ENCODE measurements at regions not wholly inside any gene's neighbourhood (a gene's known extent, or its start where the extent isn't known, plus 50 kb on each side); places are given as distances from the start of the nearest gene placed in this dataset.
"Not testable (repeated sequence)": the region's sequence is repeated elsewhere in the genome, so short reads cannot be mapped to it uniquely, and the experiment has no call there.

- in situ Hi-C loops (cut with MboI; ENCODE audit: low sequenced_read_pairs), result no loop called here
Measured at GRCh38 chr21:35713914-35714313, 346.4 kb downstream of the SETD4 start.

GRCh38 chr21:35711661-35712060, 348.7 kb downstream of the SETD4 start:
- in situ Hi-C loops (cut with MboI; ENCODE audit: low sequenced_read_pairs), result no loop called here

- in situ Hi-C loops (cut with MboI; ENCODE audit: low sequenced_read_pairs), result no loop called here
Measured at GRCh38 chr21:35711213-35711612, 349.1 kb downstream of the SETD4 start.

GRCh38 chr21:35709990-35710389, 350.3 kb downstream of the SETD4 start:
- in situ Hi-C loops (cut with MboI; ENCODE audit: low sequenced_read_pairs), result not testable (repeated sequence)

DNA sequence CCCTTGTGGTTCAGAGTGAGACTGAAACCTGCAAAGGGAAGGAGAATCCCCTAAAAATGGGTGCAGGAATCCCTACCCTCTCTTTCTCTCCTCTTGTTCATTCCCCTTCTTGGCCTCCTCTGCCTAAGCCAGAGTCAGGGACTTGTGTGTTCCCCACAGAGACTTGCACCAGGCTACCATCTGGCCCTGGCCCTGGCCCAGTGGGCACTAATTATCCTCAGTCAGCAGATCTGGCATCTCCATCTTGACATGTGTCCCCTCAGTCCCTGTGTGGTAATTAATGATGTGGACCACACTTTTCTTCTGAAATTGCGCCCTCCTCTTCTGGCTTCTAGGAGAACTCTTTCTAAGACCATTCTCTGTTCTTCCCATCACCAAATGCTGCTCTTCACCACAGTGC, 354.4 kb downstream of the SETD4 start:
- in situ Hi-C loops (cut with MboI; ENCODE audit: low sequenced_read_pairs), result no loop called here

GRCh38 chr21:35705237-35705887, 355.0 kb downstream of the SETD4 start:
- in situ Hi-C loops (cut with MboI; ENCODE audit: low sequenced_read_pairs), result no loop called here

DNA sequence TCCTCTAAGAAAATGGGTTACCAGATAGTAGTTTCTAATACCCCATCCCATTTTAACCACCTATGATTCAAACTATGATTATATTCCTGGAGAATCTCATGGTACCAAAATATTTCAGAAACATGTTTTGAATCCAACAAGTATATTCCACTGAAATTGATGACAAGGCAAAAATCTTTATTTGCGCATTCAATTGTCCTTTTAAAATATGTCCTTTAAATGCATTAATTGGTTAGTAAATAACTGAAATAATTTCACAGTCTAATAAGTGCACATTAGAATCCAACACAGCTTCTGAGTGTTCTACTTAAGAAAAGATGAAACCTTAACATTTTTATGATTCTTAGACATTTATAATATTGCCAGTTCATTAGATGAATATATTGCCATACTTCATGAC, 356.6 kb downstream of the SETD4 start:
- in situ Hi-C loops (cut with MboI; ENCODE audit: low sequenced_read_pairs), result no loop called here

DNA sequence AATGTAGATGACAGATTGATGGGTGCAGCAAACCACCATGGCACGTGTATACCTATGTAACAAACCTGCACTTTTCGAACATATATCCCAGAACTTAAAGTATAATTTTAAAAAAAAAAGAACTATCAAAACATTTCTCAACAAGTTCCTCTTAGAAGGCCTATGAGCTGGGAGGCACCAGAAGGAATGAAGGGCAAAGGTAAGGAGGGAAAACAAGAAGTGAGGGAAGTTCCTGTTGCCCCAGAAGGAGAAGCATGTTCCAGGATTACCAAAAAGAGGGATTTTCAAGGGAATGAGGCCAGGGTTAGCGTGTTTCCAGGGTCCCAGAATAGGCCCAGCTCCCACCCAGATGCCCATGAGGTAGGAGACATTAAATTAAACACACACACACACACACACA, 361.0 kb downstream of the SETD4 start:
- in situ Hi-C loops (cut with MboI; ENCODE audit: low sequenced_read_pairs), result no loop called here

GRCh38 chr21:35697321-35697808, 363.0 kb downstream of the SETD4 start:
- in situ Hi-C loops (cut with MboI; ENCODE audit: low sequenced_read_pairs), result no loop called here

GRCh38 chr21:35696644-35697043, 363.7 kb downstream of the SETD4 start:
- in situ Hi-C loops (cut with MboI; ENCODE audit: low sequenced_read_pairs), result no loop called here

DNA sequence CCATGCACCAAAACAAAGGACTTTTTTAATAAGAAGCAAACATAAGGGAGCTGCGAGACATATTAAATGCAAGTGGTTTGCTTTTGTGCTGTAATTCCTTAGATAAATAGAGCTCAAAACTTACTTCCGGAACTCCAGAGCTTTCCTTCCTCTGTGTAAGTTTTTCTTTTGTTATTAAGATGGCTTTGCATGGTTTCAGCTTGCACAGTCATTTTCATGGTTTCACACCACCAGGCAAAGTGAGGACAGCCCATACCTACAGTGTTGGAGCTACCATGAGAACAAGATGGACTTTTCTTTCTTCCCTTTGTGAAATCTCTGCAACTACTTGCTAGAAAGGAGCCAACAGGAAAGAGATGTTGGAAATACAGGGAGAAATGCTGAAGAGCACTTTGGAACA, 368.0 kb downstream of the SETD4 start:
- in situ Hi-C loops (cut with MboI; ENCODE audit: low sequenced_read_pairs), result no loop called here

DNA sequence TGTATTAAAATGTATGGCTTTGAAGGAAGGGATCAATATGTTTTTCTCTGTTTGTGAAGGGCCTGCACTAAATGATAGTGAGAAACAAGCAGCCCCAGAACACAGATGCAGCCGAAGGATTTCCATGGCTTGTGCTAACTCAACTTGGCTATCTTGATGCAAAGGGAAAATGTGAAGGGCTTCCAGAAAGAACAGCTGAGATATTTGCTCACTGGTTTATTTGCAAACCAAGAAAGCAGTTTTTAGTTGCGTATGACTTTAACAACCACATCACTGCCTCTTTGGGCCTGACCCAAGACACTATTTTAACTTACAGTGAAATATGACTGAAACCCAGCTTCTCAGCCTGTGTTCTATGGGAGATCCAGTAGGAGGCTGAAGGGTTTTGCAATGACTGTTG, 369.9 kb downstream of the SETD4 start:
- in situ Hi-C loops (cut with MboI; ENCODE audit: low sequenced_read_pairs), result no loop called here

DNA sequence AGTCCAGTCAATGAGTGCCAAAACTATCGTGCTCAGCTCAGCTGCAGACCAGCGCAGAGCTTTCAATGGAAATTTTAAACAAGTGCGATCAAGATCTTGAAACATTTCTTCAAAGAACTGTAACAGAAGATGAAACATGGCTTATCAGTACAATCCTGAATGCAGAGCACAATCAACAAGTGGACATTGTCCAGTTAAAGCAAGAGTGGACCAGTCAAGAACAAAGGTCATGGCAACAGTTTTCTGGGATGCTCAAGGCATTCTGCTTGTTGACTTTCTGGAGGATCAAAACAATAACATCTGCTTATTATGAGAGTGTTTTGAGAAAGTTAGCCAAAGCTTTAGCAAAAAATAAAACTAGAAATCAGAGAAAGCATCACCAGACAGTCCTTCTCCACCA, 374.2 kb downstream of the SETD4 start:
- in situ Hi-C loops (cut with MboI; ENCODE audit: low sequenced_read_pairs), result no loop called here

- in situ Hi-C loops (cut with MboI; ENCODE audit: low sequenced_read_pairs), result no loop called here
Measured at GRCh38 chr21:35683664-35684304, 376.5 kb downstream of the SETD4 start.

- in situ Hi-C loops (cut with MboI; ENCODE audit: low sequenced_read_pairs), result no loop called here
Measured at GRCh38 chr21:35682904-35683549, 377.3 kb downstream of the SETD4 start.

DNA sequence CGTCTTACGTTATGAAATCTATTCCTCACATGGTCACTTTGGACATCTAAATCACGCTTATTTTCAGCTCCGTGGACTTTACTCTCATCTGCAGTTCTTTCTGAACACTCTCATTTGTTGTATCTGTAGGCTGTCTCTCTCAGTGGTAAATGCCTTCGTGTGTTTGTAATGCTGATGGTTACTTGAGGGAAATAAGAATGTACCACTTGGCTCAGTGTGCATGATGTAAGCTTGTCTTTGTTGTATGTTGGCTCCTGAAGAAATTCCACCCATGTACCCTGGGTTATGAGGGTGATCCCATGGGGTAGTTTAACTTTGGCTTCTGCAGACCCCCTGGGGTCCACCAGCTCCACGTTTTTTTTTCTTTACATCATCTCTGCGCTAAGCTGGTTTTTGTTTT, 378.4 kb downstream of the SETD4 start:
- in situ Hi-C loops (cut with MboI; ENCODE audit: low sequenced_read_pairs), result no loop called here

- in situ Hi-C loops (cut with MboI; ENCODE audit: low sequenced_read_pairs), result no loop called here
Measured at GRCh38 chr21:35679076-35679475, 381.2 kb downstream of the SETD4 start.

GRCh38 chr21:35678393-35678792, 381.9 kb downstream of the SETD4 start:
- in situ Hi-C loops (cut with MboI; ENCODE audit: low sequenced_read_pairs), result no loop called here

DNA sequence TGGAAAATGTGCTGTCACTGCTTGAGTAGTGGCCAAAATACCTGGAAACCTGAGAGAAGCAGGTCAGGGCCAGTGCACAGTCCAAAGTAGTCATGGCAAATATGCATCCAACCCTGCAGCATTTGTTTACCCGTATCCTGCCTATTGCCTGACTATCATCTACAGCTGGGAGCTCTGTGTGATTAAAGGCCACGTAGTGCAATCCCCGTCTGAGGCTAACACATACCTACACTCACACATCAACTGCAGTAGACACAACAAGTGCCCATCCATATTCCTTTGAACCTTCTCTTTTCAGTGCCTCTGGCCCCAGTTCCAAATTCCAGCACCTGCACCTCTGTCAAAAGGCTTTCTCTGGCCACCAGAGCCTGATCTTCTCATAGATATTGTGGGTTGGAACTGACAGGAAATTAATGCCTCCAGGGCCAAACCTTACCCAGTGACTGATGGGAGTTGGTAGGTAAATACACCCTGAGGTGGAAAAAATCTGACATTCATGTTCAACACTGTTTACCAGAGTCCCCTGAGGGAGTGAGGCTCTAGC, 383.0 kb downstream of the SETD4 start:
- in situ Hi-C loops (cut with MboI; ENCODE audit: low sequenced_read_pairs), result no loop called here

DNA sequence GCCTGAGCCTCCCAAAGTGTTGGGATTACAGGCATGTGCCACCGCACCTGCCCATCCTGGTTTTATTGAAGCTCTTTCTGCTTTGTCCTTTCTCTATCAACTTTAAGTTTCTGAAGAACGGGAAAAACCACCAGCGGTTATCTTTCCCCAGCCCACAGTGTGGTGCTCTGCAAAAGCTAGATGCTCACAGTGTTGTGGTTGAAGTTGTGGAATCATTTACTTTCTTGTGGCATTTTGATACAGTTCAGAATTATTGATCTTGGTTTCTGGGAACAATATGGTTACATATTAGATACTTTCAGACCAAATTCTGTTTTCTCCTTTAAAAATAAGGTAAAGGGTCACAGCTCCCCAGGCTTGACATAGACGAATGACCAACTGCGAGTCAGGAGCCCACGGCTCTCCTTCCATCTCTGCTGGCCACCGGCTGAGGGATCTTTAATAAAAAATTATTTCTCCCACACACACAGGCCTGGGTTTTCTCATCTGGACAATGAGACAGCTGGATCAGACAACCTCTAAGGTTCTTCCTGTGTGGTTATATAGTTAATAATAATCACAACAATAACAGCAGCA, 385.3 kb downstream of the SETD4 start:
- in situ Hi-C loops (cut with MboI; ENCODE audit: low sequenced_read_pairs), result no loop called here

DNA sequence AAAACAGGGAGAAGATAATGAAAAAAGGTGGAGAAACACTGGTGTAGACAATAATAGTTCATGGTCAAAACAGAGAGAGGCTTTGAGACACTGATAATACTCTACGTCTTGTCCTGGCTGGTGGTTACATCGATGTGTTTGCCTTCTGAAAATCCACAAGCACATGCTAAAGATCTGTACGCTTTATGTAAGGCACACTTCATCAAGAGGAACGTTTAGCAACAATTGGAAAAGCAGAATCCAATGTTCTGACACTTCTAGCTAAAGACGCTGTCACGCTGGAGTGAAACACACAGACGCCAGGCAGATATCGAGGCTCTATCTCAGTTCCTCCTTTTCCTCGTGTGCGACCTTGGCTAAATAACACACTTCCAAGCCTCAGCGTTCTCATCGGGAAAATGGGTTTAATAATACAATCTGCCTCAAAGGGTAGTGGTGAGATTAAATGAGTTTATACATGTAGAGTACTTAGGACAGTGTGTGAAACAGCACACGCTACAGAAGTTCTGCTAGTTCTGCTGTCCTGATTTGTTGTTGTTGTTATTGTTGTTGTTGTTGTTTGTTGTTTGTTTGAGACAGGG, 386.1 kb downstream of the SETD4 start:
- in situ Hi-C loops (cut with MboI; ENCODE audit: low sequenced_read_pairs), result no loop called here
